ENCODE measurements at regions not wholly inside any gene's neighbourhood (a gene's known extent, or its start where the extent isn't known, plus 50 kb on each side); places are given as distances from the start of the nearest gene placed in this dataset.

DNA sequence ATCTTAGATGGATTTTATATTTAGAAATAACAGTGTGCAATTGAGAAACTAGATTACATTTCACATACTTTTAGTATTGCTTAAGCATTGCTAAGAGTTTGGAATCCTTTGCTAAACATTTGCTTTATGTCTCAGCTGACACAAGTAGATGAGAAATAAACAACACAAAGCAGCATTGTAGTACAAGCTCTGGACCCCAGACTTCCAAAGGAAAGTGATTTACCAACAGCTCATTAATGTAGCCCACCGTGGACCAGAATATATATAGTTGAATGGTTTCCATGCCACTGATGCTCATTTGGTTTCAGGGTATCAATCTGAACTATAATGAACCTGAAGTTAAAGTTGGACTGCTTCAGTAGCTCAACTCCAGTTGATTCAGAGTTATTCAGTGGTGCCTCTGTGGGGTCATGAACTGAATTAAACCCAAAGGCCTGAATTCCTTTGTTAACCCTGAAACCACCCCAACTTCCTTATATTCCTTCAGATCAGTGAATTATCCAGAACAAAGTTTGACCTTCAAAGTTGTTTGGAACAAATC is 132.1 kb upstream of the NEIL3 start:
- TF ChIP-seq, protein P1, sequence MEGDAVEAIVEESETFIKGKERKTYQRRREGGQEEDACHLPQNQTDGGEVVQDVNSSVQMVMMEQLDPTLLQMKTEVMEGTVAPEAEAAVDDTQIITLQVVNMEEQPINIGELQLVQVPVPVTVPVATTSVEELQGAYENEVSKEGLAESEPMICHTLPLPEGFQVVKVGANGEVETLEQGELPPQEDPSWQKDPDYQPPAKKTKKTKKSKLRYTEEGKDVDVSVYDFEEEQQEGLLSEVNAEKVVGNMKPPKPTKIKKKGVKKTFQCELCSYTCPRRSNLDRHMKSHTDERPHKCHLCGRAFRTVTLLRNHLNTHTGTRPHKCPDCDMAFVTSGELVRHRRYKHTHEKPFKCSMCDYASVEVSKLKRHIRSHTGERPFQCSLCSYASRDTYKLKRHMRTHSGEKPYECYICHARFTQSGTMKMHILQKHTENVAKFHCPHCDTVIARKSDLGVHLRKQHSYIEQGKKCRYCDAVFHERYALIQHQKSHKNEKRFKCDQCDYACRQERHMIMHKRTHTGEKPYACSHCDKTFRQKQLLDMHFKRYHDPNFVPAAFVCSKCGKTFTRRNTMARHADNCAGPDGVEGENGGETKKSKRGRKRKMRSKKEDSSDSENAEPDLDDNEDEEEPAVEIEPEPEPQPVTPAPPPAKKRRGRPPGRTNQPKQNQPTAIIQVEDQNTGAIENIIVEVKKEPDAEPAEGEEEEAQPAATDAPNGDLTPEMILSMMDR (IDR thresholded peaks at IDR 0.05; ENCODE audit: poor library complexity) = no peak
- TF ChIP-seq EZH2 (IDR thresholded peaks at IDR 0.05; ENCODE audit: borderline replicate concordance) = no peak
- no peak for TF ChIP-seq EZH2phosphoT487 (IDR thresholded peaks at IDR 0.05; ENCODE audit: low read depth, severe bottlenecking, unreplicated experiment)

All from hepatocyte (in vitro differentiated cells).